H9 (cell line): ENCODE measurements at regions not wholly inside any gene's neighbourhood (a gene's known extent, or its start where the extent isn't known, plus 50 kb on each side); places are given as distances from the start of the nearest gene placed in this dataset.

Source experiments
- DNase-seq: peaks from one replicate; pipeline ENCODE4 v3.0.0-alpha.2; 2017
- H2AFZ ChIP-seq: one replicate; pipeline ENCODE4 v1.6.1; 2013; ENCODE audit warnings: mild to moderate bottlenecking, low read length, control low read depth, moderate library complexity
- H2AK5ac ChIP-seq: 2 replicates; pipeline ENCODE4 v1.6.1; 2013; ENCODE audit warnings: low read length, control low read depth, mixed read lengths; ENCODE audit not compliant: insufficient read length
- H2BK120ac ChIP-seq: one replicate; pipeline ENCODE4 v1.6.1; 2013; ENCODE audit warnings: low read depth, mild to moderate bottlenecking, low read length, control low read depth, inconsistent platforms; ENCODE audit not compliant: poor library complexity, severe bottlenecking
- H2BK12ac ChIP-seq: 2 replicates; pipeline ENCODE4 v1.6.1; 2013; ENCODE audit warnings: low read length, control low read depth, mixed read lengths, low read depth; ENCODE audit not compliant: insufficient read length
- H2BK15ac ChIP-seq: 2 replicates; pipeline ENCODE4 v1.6.1; 2013; ENCODE audit warnings: low read depth, low read length, control low read depth
- H2BK20ac ChIP-seq: one replicate; pipeline ENCODE4 v1.6.1; 2013; ENCODE audit warnings: low read depth, mild to moderate bottlenecking, low read length, control low read depth, inconsistent platforms; ENCODE audit not compliant: poor library complexity, severe bottlenecking
- H2BK5ac ChIP-seq: 2 replicates; pipeline ENCODE4 v1.6.1; 2013; ENCODE audit warnings: low read length, control low read depth, mixed read lengths; ENCODE audit not compliant: insufficient read length
- H3K14ac ChIP-seq: 2 replicates; pipeline ENCODE4 v1.6.1; 2013; ENCODE audit warnings: low read length, control low read depth; ENCODE audit not compliant: insufficient read depth
- H3K18ac ChIP-seq: 2 replicates; pipeline ENCODE4 v1.6.1; 2013; ENCODE audit warnings: low read depth, mild to moderate bottlenecking, mixed read lengths, low read length, control low read depth; ENCODE audit not compliant: insufficient read length
- H3K23ac ChIP-seq: 2 replicates; pipeline ENCODE4 v1.6.1; 2013; ENCODE audit warnings: low read length, control low read depth, mixed read lengths, low read depth; ENCODE audit not compliant: insufficient read length
- H3K23me2 ChIP-seq: 2 replicates; pipeline ENCODE4 v1.6.1; 2013; ENCODE audit warnings: low read depth, mild to moderate bottlenecking, mixed read lengths, low read length, control low read depth; ENCODE audit not compliant: insufficient read length, poor library complexity, severe bottlenecking
- H3K27ac ChIP-seq: 2 replicates; pipeline ENCODE4 v1.5.1; 2013; ENCODE audit warnings: low read length, control low read depth, mixed read lengths, low read depth; ENCODE audit not compliant: insufficient read length
- H3K27me3 ChIP-seq: 2 replicates; pipeline ENCODE4 v1.6.1; 2013; ENCODE audit warnings: low read length, control low read depth, inconsistent platforms; ENCODE audit not compliant: insufficient read depth
- H3K4ac ChIP-seq: 2 replicates; pipeline ENCODE4 v1.6.1; 2013; ENCODE audit warnings: low read depth, mild to moderate bottlenecking, control low read depth, inconsistent platforms, low read length, moderate library complexity
- H3K4me1 ChIP-seq: 2 replicates; pipeline ENCODE4 v1.6.1; 2013; ENCODE audit warnings: low read length, control low read depth, inconsistent platforms; ENCODE audit not compliant: insufficient read depth
- H3K4me2 ChIP-seq: 2 replicates; pipeline ENCODE4 v1.6.1; 2013; ENCODE audit warnings: low read length, control low read depth, mixed read lengths; ENCODE audit not compliant: insufficient read length, insufficient read depth
- H3K56ac ChIP-seq: 2 replicates; pipeline ENCODE4 v1.6.1; 2013; ENCODE audit warnings: low read depth, mild to moderate bottlenecking, mixed read lengths, low read length, control low read depth; ENCODE audit not compliant: insufficient read length
- H3K79me1 ChIP-seq: 2 replicates; pipeline ENCODE4 v1.6.1; 2013; ENCODE audit warnings: low read depth, mild to moderate bottlenecking, moderate library complexity, low read length, control low read depth, inconsistent platforms; ENCODE audit not compliant: insufficient read depth, poor library complexity, severe bottlenecking
- H3K79me2 ChIP-seq: 2 replicates; pipeline ENCODE4 v1.6.1; 2013; ENCODE audit warnings: low read length, control low read depth, inconsistent platforms; ENCODE audit not compliant: insufficient read depth
- H3K9ac ChIP-seq: 2 replicates; pipeline ENCODE4 v1.6.1; 2013; ENCODE audit warnings: low read length, control low read depth, mixed read lengths; ENCODE audit not compliant: insufficient read length; ENCODE audit errors: extremely low read depth
- H3K9me3 ChIP-seq: one replicate; pipeline ENCODE4 v1.6.1; 2013; ENCODE audit warnings: low read depth, low read length, inconsistent platforms; ENCODE audit not compliant: control insufficient read depth
- H3T11ph ChIP-seq: one replicate; pipeline ENCODE4 v1.6.1; 2013; ENCODE audit warnings: mild to moderate bottlenecking, low read length, control low read depth, inconsistent platforms
- H4K20me1 ChIP-seq: one replicate; pipeline ENCODE4 v1.6.1; 2013; ENCODE audit not compliant: control insufficient read depth, insufficient read length, insufficient read depth
- H4K5ac ChIP-seq: 2 replicates; pipeline ENCODE4 v1.6.1; 2013; ENCODE audit warnings: low read depth, mild to moderate bottlenecking, mixed read lengths, low read length, control low read depth; ENCODE audit not compliant: insufficient read length
- H4K8ac ChIP-seq: replicated peaks from 2 replicates; pipeline ENCODE4 v1.6.1; 2013; ENCODE audit warnings: low read length, control low read depth, mixed read lengths, low read depth; ENCODE audit not compliant: insufficient read length
- H4K91ac ChIP-seq: 2 replicates; pipeline ENCODE4 v1.6.1; 2013; ENCODE audit warnings: low read depth, mild to moderate bottlenecking, moderate library complexity, mixed read lengths, low read length, control low read depth; ENCODE audit not compliant: insufficient read length
- H3K27ac Mint-ChIP-seq, 3 experiments: 2 replicates in 2 of 3; 3 replicates in 1 of 3; pipeline ENCODE4 v1.8.0; 2020 to 2021; ENCODE audit warnings: mixed read lengths in 3 of 3, mild to moderate bottlenecking in 1 of 3, moderate library complexity in 1 of 3
- H3K27me3 Mint-ChIP-seq: 2 replicates; pipeline ENCODE4 v1.8.0; 2021; ENCODE audit warnings: low read depth, mild to moderate bottlenecking, moderate library complexity, mixed read lengths
- H3K36me3 Mint-ChIP-seq, 3 experiments: 2 replicates in 2 of 3; 3 replicates in 1 of 3; pipeline ENCODE4 v1.8.0; 2020 to 2021; ENCODE audit warnings: low read depth in 3 of 3, mixed read lengths in 3 of 3; ENCODE audit not compliant: insufficient read depth in 1 of 3
- H3K4me1 Mint-ChIP-seq, 2 experiments: 2 replicates each; pipeline ENCODE4 v1.8.0; 2020; ENCODE audit warnings: mixed read lengths in 2 of 2
- H3K4me3 Mint-ChIP-seq, 2 experiments: 2 replicates in 1 of 2; 3 replicates in 1 of 2; pipeline ENCODE4 v1.8.0; 2020 to 2021; ENCODE audit warnings: mild to moderate bottlenecking in 2 of 2, mixed read lengths in 2 of 2, moderate library complexity in 1 of 2
- H3K9me3 Mint-ChIP-seq, 2 experiments: 2 replicates in 1 of 2; 3 replicates in 1 of 2; pipeline ENCODE4 v1.8.0; 2020; ENCODE audit warnings: mild to moderate bottlenecking in 2 of 2, mixed read lengths in 2 of 2, moderate library complexity in 1 of 2
- WGBS: extraction: QIAGEN DNeasy Blood & Tissue Kit; methylation state at CpG from one replicate; pipeline ENCODE4 v1.1.7; 2013; ENCODE audit warnings: missing lambda C conversion rate, low lambda C conversion rate, mixed read lengths; ENCODE audit not compliant: insufficient read length; ENCODE audit errors: extremely low coverage; 5-methylcytosine and 5-hydroxymethylcytosine counted together
- TF ChIP-seq, protein P1 (sequence below): fragments of 200-600 bp; sonication (generic); conservative IDR thresholded peaks from 3 replicates; pipeline ENCODE4 v1.8.0; 2021; ENCODE audit warnings: antibody characterized with exemption, mild to moderate bottlenecking

DNA sequence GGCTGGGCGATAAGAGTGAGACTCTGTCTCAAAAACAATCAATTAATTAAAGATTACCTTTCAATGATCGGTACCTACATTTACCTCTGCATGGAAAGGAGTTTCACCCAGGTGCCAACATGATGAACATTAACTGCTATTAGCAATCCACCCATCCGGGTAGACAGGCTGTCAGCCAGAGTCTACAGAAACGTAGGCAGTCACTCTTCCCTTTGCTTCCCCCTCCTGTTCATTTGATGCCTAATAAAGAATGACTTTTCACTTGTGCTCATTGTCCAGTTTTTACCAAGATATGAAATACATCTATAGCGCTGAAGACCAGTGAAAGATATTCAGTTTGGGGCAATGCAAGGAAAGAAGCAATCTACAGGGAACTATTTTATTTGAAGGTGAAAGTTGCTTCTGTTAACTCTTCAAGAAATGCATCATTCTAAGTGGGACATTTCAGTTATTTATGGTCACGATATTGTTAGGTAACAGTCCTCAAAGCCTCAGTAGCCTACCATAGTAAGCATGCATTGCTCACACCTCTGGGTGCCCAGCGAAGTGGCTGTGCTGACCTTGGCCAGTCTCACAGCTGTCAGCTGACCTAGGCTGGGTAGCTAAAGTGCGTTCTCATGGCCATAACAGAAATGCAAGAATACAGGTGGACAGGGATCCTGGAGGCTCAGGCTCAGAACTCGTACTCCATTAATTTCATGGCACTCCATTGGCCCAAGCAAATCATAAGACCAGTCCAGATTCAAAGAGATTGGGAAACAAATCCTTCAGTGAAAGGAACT lies 87.2 kb upstream of the DMRT1 start:
- no peaks in the 10 kb centered on the region for H3K9me3 ChIP-seq
- H3K23me2 ChIP-seq, result no peaks in the 10 kb centered on the region
- H3K56ac ChIP-seq, result no peak overlapping the region
- TF ChIP-seq, protein P1, sequence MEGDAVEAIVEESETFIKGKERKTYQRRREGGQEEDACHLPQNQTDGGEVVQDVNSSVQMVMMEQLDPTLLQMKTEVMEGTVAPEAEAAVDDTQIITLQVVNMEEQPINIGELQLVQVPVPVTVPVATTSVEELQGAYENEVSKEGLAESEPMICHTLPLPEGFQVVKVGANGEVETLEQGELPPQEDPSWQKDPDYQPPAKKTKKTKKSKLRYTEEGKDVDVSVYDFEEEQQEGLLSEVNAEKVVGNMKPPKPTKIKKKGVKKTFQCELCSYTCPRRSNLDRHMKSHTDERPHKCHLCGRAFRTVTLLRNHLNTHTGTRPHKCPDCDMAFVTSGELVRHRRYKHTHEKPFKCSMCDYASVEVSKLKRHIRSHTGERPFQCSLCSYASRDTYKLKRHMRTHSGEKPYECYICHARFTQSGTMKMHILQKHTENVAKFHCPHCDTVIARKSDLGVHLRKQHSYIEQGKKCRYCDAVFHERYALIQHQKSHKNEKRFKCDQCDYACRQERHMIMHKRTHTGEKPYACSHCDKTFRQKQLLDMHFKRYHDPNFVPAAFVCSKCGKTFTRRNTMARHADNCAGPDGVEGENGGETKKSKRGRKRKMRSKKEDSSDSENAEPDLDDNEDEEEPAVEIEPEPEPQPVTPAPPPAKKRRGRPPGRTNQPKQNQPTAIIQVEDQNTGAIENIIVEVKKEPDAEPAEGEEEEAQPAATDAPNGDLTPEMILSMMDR, result no peak
- no peak overlapping the region for H3K14ac ChIP-seq
- no peaks in the 10 kb centered on the region for H3K27me3 ChIP-seq
- H3K27ac ChIP-seq, result no peak overlapping the region
- no peaks in the 10 kb centered on the region; a peak in 1 of 5 replicates for H3K9me3 Mint-ChIP-seq
- DNase-seq, result no peak
- no peak overlapping the region for H2AFZ ChIP-seq
- no peaks in the 10 kb centered on the region for H3K36me3 Mint-ChIP-seq
- no peak overlapping the region for H2BK20ac ChIP-seq
- no CpG with 5 or more reads among the region's 9 CpGs for WGBS
- H2BK12ac ChIP-seq, result no peak overlapping the region
- H3T11ph ChIP-seq, result no peak overlapping the region
- no peaks in the 10 kb centered on the region for H3K27me3 Mint-ChIP-seq
- no peak overlapping the region for H4K8ac ChIP-seq
- no peak overlapping the region for H2BK5ac ChIP-seq
- no peaks in the 10 kb centered on the region for H3K4me1 ChIP-seq
- H3K4me2 ChIP-seq, result no peak overlapping the region
- no peak overlapping the region for H2BK120ac ChIP-seq
- no peak overlapping the region for H3K23ac ChIP-seq
- H2AK5ac ChIP-seq, result no peak overlapping the region
- H3K79me1 ChIP-seq, result no peaks in the 10 kb centered on the region
- H3K18ac ChIP-seq, result no peak overlapping the region
- no peak overlapping the region for H3K4me3 Mint-ChIP-seq
- no peak overlapping the region for H3K27ac Mint-ChIP-seq
- H4K91ac ChIP-seq, result no peak overlapping the region
- no peaks in the 10 kb centered on the region for H3K79me2 ChIP-seq
- H4K20me1 ChIP-seq, result no peaks in the 10 kb centered on the region
- no peak overlapping the region for H4K5ac ChIP-seq
- no peak overlapping the region for H2BK15ac ChIP-seq
- peaks cover 9 to 16% of the 10 kb centered on the region in 2 experiments; a peak in 3 of 4 replicates for H3K4me1 Mint-ChIP-seq
- no peak overlapping the region for H3K4ac ChIP-seq
- H3K9ac ChIP-seq, result no peak overlapping the region
